ENCODE measurements at regions not wholly inside any gene's neighbourhood (a gene's known extent, or its start where the extent isn't known, plus 50 kb on each side); places are given as distances from the start of the nearest gene placed in this dataset.

- TF ChIP-seq CTCF (IDR thresholded peaks at IDR 0.05) (no peak), ZFX (IDR thresholded peaks at IDR 0.05; ENCODE audit: borderline replicate concordance) (no peak)
Observed at GRCh38 chr1:89444791-89445190, 79.8 kb upstream of the LRRC8B start.
